ENCODE measurements at regions not wholly inside any gene's neighbourhood (a gene's known extent, or its start where the extent isn't known, plus 50 kb on each side); places are given as distances from the start of the nearest gene placed in this dataset.

GRCh38 chr15:70253461-70254156 lies 155.9 kb upstream of the TLE3 start:
- Histone ChIP-seq H3K27ac (ENCODE audit: low read depth, low read length) (no peak overlapping the region), H3K4me1 (ENCODE audit: control insufficient read depth, insufficient read depth, low read length) (peaks cover 16% of the 10 kb centered on the region), H3K4me3 (ENCODE audit: low read depth, low read length) (no peak overlapping the region), H3K9ac (ENCODE audit: low read length) (no peak overlapping the region), H3K27me3 (ENCODE audit: control insufficient read depth, insufficient read depth, low read length) (no peaks in the 10 kb centered on the region), H3K9me3 (ENCODE audit: control insufficient read depth, insufficient read depth, low read depth, low read length) (no peaks in the 10 kb centered on the region), H3K36me3 (ENCODE audit: control insufficient read depth, insufficient read depth, low read length) (no peaks in the 10 kb centered on the region)

DNA sequence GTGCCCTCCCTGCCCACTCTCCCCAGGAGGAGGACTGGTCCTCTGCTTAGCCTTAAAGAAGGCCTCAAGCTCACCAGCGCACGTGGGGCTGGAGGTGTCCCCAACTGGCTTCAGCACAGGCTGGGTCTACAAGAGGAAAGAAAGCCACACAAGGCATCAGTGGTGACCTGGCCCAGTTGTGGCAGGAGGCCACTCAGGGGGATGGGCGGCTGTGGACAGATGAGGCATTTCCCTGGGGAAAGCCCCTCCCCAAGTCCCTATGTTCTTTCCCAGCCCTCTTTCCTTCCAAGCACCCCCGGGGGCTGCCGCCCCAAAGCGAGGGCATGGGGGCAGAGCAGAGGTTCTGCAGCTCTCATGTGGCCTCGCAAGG lies 155.2 kb upstream of the TLE3 start:
- no peak overlapping the region for H3K4me3 ChIP-seq (ENCODE audit: low read depth, low read length)
- peaks cover 22% of the 10 kb centered on the region for H3K4me1 ChIP-seq (ENCODE audit: control insufficient read depth, insufficient read depth, low read length)
- no peak overlapping the region for H3K27ac ChIP-seq (ENCODE audit: low read depth, low read length)
- H3K9ac ChIP-seq (ENCODE audit: low read length): no peak overlapping the region
- no peaks in the 10 kb centered on the region for H3K36me3 ChIP-seq (ENCODE audit: control insufficient read depth, insufficient read depth, low read length)
- H3K9me3 ChIP-seq (ENCODE audit: control insufficient read depth, insufficient read depth, low read depth, low read length): no peaks in the 10 kb centered on the region
- H3K27me3 ChIP-seq (ENCODE audit: control insufficient read depth, insufficient read depth, low read length): no peaks in the 10 kb centered on the region

DNA sequence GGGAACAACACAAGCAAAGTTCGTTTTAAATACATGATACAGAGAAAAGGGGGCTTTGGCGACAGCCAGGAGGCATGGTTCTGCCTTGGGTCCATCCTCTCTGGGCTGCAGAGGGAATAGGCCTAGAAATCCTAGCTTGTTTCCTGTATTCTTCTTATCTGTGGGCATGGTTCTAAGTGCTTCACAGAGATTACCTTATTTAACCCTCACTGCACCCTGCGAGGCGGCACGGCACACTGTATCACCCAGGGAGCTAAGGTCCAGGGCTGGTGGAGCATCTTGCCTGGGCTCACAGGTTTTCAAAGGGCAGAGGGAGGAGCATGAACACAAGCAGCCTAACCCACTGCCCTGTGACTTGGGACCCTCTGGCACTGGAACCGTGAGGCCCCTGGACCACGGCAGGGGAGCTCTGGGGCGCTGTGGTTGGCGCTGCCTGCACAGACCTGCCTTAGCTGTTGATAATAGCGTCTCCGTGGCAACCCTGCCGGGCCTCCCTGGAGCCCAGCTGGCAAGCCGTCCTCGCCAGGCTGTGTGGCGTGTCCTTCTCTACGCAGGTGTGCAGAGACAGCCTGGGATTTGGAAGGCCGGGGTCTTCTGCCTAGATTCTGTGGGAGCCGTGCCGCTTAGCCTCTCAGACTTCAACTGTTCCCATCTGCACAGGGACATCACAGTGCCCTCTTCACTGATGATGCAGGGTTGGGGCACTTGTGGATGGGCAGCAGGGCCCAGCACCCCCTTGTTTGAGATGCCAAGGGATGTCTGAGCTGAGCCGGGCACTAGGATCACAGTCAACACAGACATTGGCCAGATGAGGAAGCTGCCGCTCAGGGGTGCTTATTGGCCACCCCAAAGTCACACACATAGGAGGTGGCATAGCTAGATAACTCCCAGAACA lies 154.6 kb upstream of the TLE3 start:
- Histone ChIP-seq H3K9ac (ENCODE audit: low read length) (no peak overlapping the region), H3K36me3 (ENCODE audit: control insufficient read depth, insufficient read depth, low read length) (no peaks in the 10 kb centered on the region), H3K4me3 (ENCODE audit: low read depth, low read length) (no peak overlapping the region), H3K27me3 (ENCODE audit: control insufficient read depth, insufficient read depth, low read length) (no peaks in the 10 kb centered on the region), H3K27ac (ENCODE audit: low read depth, low read length) (no peak overlapping the region), H3K4me1 (ENCODE audit: control insufficient read depth, insufficient read depth, low read length) (peaks cover 28% of the 10 kb centered on the region), H3K9me3 (ENCODE audit: control insufficient read depth, insufficient read depth, low read depth, low read length) (no peaks in the 10 kb centered on the region)

DNA sequence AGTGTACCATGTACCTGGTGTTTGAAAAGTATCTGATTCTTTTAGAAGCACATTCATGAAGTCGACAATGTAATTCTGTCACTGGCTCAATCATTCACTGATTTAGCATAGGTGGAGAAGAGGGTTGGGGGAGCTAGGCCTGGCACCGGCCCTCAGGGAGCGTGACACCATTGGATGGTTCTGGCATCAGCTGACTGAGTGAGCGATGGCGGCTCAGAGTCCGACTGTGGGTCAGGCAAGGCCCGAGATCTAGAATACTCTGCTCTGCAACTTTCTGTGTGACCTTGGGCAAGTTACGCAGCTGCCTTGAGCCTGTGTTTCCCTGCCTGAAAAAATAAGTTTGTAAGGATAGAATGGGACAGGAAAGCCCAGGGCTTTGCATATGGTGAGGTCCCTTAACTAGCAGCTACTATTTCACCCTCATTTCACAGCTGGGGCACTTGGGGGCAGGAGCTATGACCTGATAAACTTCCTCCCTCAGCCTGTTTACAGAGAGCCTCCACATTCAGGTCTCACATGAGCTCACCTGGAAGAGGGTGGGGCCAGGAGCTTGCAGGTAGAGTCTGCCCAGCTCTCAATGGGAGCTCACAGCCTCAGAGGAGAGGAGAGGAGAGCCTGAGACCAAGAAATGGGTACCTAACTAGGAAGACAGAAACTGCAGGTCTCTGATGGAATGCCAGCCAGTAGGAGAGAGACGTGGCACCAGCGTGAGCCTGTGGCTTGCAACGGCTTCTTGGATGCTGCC lies 153.7 kb upstream of the TLE3 start:
- no peak overlapping the region for H3K4me3 ChIP-seq (ENCODE audit: low read depth, low read length)
- H3K27me3 ChIP-seq (ENCODE audit: control insufficient read depth, insufficient read depth, low read length): no peaks in the 10 kb centered on the region
- H3K27ac ChIP-seq (ENCODE audit: low read depth, low read length): no peak overlapping the region
- no peaks in the 10 kb centered on the region for H3K36me3 ChIP-seq (ENCODE audit: control insufficient read depth, insufficient read depth, low read length)
- no peak overlapping the region for H3K9ac ChIP-seq (ENCODE audit: low read length)
- no peaks in the 10 kb centered on the region for H3K9me3 ChIP-seq (ENCODE audit: control insufficient read depth, insufficient read depth, low read depth, low read length)
- H3K4me1 ChIP-seq (ENCODE audit: control insufficient read depth, insufficient read depth, low read length): peaks cover 28% of the 10 kb centered on the region

- H3K27me3 ChIP-seq (ENCODE audit: control insufficient read depth, insufficient read depth, low read length): no peaks in the 10 kb centered on the region
- no peaks in the 10 kb centered on the region for H3K36me3 ChIP-seq (ENCODE audit: control insufficient read depth, insufficient read depth, low read length)
- no peak overlapping the region for H3K4me3 ChIP-seq (ENCODE audit: low read depth, low read length)
- no peaks in the 10 kb centered on the region for H3K9me3 ChIP-seq (ENCODE audit: control insufficient read depth, insufficient read depth, low read depth, low read length)
- H3K9ac ChIP-seq (ENCODE audit: low read length): no peak overlapping the region
- peaks cover 28% of the 10 kb centered on the region for H3K4me1 ChIP-seq (ENCODE audit: control insufficient read depth, insufficient read depth, low read length)
- no peak overlapping the region for H3K27ac ChIP-seq (ENCODE audit: low read depth, low read length)
These were observed 152.8 kb upstream of the TLE3 start for GRCh38 chr15:70250208-70251201.

- Histone ChIP-seq H3K9ac (ENCODE audit: low read length) (no peak overlapping the region), H3K4me1 (ENCODE audit: control insufficient read depth, insufficient read depth, low read length) (peaks cover 28% of the 10 kb centered on the region), H3K27me3 (ENCODE audit: control insufficient read depth, insufficient read depth, low read length) (no peaks in the 10 kb centered on the region), H3K27ac (ENCODE audit: low read depth, low read length) (no peak overlapping the region), H3K4me3 (ENCODE audit: low read depth, low read length) (no peak overlapping the region), H3K9me3 (ENCODE audit: control insufficient read depth, insufficient read depth, low read depth, low read length) (no peaks in the 10 kb centered on the region), H3K36me3 (ENCODE audit: control insufficient read depth, insufficient read depth, low read length) (no peaks in the 10 kb centered on the region)
These were observed 151.9 kb upstream of the TLE3 start for GRCh38 chr15:70249616-70250015.

GRCh38 chr15:70248116-70249025 lies 150.7 kb upstream of the TLE3 start:
- Histone ChIP-seq H3K27me3 (ENCODE audit: control insufficient read depth, insufficient read depth, low read length) (no peaks in the 10 kb centered on the region), H3K36me3 (ENCODE audit: control insufficient read depth, insufficient read depth, low read length) (no peaks in the 10 kb centered on the region), H3K4me3 (ENCODE audit: low read depth, low read length) (no peak overlapping the region), H3K9ac (ENCODE audit: low read length) (no peak overlapping the region), H3K9me3 (ENCODE audit: control insufficient read depth, insufficient read depth, low read depth, low read length) (no peaks in the 10 kb centered on the region), H3K4me1 (ENCODE audit: control insufficient read depth, insufficient read depth, low read length) (peaks cover 33% of the 10 kb centered on the region), H3K27ac (ENCODE audit: low read depth, low read length) (no peak overlapping the region)

DNA sequence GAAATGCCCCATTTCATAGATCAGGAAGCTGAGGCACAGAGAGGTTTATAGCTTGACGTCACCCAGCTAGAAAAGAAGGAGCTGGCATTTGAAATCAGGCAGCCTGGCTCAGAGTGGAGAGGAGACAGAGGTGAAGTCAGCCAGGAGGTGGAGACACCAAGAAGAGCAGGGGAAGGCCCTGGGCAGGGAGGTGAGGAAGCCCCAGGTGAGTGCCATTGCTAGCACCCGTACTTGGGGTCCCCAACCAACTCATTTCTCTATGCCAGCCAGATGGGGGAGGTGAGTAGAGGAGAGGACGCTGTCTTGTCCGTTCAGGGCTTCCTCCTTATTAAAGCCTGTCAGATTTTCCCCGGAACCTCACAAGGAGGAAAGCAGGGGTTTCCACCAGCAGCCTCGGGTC lies 149.6 kb upstream of the TLE3 start:
- Histone ChIP-seq H3K9me3 (ENCODE audit: control insufficient read depth, insufficient read depth, low read depth, low read length) (no peaks in the 10 kb centered on the region), H3K27me3 (ENCODE audit: control insufficient read depth, insufficient read depth, low read length) (no peaks in the 10 kb centered on the region), H3K36me3 (ENCODE audit: control insufficient read depth, insufficient read depth, low read length) (no peaks in the 10 kb centered on the region), H3K9ac (ENCODE audit: low read length) (no peak overlapping the region), H3K4me1 (ENCODE audit: control insufficient read depth, insufficient read depth, low read length) (peaks cover 41% of the 10 kb centered on the region), H3K27ac (ENCODE audit: low read depth, low read length) (no peak overlapping the region), H3K4me3 (ENCODE audit: low read depth, low read length) (no peak overlapping the region)

DNA sequence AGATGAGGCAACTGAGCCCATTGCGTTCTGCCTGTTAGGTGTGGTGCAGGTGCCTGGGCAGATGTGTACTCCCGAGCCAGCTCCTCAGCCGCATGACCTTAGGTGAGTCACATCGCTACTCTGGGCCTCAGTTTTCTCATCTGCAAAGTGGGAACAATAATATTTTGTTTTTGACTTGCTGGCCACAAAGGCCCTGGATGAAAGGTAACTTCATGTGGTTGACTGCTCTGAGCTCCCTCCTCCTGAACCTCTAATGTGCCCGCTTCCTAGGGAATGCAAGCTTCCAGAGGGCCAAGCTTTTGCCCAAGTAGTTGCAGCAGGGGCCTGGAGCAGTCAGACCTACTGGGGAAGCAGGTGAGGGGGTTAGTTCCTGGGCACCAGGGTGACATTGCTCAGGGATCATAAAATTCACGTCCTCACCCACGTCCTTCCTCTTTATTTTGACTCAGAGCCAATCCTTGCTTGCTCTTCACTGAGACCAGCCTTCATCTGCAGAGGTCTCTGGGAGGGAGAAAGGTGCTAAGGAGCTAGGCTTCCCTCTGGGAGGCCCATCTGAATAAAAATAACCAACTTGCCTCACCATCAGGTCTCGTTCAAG lies 149.0 kb upstream of the TLE3 start:
- peaks cover 40% of the 10 kb centered on the region for H3K4me1 ChIP-seq (ENCODE audit: control insufficient read depth, insufficient read depth, low read length)
- H3K9me3 ChIP-seq (ENCODE audit: control insufficient read depth, insufficient read depth, low read depth, low read length): no peaks in the 10 kb centered on the region
- no peak overlapping the region for H3K9ac ChIP-seq (ENCODE audit: low read length)
- H3K27me3 ChIP-seq (ENCODE audit: control insufficient read depth, insufficient read depth, low read length): no peaks in the 10 kb centered on the region
- no peak overlapping the region for H3K4me3 ChIP-seq (ENCODE audit: low read depth, low read length)
- H3K36me3 ChIP-seq (ENCODE audit: control insufficient read depth, insufficient read depth, low read length): no peaks in the 10 kb centered on the region
- H3K27ac ChIP-seq (ENCODE audit: low read depth, low read length): no peak overlapping the region
